NOMO-1 treated with DMSO at 0.1 percent for 48 hours (cell line): ENCODE measurements at regions not wholly inside any gene's neighbourhood (a gene's known extent, or its start where the extent isn't known, plus 50 kb on each side); places are given as distances from the start of the nearest gene placed in this dataset.

Experiments
- DNase-seq: peaks from one replicate; lab custom pipeline; 2025; ENCODE audit not compliant: unreplicated experiment; lab: John Stamatoyannopoulos, UW

GRCh38 chr1:221939607-221940006 lies 197.7 kb upstream of the DUSP10 start:
- no peak for DNase-seq

- DNase-seq, result no peak
These were observed 195.5 kb upstream of the DUSP10 start for GRCh38 chr1:221937155-221937953.

DNA sequence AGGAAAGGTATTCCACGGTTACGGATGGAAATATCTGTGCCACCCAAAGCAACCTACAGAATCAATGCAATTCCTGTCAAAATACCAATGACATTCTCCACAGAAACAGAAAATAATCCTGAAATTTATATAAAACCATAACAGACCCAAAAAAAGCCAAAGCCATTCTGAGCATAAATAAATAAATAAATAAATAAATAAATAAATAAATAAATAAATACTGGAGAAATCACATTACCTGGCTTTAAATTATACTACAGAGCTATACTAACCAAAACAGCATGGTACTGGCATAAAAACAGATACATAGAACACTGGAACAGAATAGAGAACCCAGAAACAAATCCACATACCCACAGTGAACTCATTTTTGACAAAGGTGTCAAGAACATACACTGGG lies 191.9 kb upstream of the DUSP10 start:
- DNase-seq, result no peak

DNA sequence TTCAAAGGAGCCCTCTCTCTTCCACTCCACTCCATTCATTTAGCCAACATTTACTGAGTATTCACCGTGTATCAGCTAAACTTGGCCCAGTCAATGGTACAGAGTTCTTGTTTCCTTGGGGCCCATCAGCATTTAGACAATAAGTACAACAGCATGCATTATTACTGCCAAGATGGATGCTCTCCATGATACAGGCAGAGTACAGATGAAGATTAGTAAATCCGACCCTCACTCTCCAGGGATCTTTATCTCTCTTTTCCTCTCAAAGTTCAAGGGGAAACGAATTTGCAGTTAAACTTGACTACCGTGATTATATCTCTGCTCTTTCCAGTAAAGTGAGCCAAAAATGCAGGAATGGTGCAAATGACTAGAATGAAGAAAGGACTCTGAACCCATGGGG lies 184.6 kb upstream of the DUSP10 start:
- DNase-seq, result no peak

DNA sequence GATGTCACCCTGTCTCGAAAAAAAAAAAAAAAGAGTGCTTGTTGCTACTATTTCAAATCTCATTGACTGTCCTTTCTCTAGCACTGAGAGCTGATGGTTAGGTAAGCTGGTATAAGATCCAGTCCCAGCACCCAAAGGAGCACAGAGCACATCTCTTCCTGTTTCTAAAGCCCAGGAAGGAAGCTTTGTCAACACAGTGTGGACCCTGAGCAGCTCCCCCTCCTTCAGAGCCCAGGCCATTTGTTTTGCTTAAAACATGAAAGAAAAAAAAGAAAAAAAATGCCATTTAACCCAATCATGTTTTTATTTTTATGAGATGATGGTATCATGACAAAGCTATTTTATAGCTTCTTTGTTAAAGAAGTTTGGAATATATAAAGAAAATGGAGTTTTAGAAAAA lies 184.1 kb upstream of the DUSP10 start:
- DNase-seq, result no peak

DNA sequence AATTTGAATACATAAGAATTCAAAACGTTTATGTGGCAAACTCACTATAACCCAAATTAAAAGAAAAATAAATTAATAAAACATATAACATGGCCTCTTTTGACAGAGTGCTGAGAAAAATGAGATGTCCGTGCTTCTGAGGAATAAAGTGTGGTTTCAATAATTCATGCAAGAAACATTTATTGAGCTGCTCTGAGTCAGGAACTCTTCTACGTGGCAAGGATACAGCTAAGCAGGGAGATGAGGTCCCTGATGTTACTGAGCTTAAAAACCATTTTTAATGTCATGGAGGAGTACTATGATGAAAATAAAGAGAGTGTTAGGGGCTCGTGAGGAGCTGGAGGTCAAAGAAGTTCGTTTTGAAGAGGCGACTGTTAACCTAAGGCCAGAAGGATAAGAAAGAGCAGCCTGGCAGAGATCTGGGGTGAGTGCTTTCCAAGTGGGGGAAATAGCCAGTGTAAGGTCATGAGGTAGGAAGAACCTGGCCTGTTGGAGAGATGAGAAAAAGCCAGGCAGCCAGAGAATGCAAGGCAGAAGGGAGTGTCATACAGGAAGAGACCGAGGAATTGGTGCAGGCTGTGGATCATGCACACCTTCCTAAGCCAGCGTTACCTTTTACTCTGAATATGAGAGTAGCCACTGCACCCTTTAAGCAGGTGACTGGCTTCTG lies 182.2 kb upstream of the DUSP10 start:
- no peak for DNase-seq

DNA sequence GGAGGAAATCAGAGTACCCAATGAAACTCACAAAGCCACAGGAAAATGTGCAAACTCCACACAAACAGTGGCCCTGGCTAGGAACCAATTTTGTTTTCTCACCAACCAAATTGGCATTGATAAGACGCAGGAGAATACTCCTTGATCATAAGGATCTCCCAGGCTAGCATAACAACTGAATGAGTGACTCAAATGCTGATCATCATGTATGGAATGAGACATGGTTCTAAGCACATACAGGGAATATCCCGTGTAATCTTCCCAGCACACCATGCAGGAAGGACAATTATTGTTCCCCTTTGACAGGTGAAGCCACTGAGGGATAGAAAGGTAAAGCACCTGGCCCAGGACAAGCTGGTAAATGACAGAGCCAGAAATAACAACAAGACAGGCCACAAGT lies 180.0 kb upstream of the DUSP10 start:
- no peak for DNase-seq

- no peak for DNase-seq
These were observed 177.9 kb upstream of the DUSP10 start for GRCh38 chr1:221919743-221920142.

DNA sequence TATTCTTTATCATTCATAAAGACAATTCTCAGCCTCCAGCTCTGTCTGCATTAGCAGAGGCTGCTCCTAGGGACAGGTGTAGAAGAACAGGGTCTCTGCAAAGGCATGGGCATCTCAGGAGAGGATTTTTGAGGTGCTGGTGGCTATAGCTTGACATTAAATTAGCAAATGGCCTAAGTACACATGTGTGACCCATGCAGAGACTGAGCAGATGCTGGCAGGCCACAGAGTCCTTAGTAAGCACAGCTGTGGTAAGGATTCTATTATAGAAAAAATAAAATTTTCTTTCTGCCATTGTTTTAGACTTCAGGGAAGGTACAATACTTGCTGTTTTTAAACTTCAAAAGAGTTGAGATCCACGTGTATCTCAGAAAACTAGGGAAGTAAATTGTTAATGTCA lies 177.5 kb upstream of the DUSP10 start:
- DNase-seq, result no peak

- no peak for DNase-seq
These were observed 174.3 kb upstream of the DUSP10 start for GRCh38 chr1:221916176-221916575.

DNA sequence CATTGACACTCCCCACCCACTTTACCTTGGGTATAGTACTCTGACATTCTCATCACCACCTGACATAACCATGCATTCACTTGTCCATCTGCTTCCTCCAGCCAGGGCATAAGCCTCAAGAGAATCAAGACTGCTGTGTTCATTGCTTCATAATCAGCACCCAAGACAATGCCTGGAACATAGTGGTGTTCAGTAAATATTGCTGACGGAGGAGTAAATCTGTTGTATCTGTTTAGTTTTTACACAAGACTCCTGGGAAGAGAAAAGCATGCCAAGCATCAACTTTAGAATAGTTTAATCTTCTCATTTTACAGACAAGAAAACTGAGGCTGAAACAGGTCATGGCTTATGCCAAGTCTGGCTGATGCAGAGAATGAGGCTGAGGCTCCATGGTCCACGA lies 173.9 kb upstream of the DUSP10 start:
- no peak for DNase-seq

GRCh38 chr1:221913351-221913892 lies 171.5 kb upstream of the DUSP10 start:
- no peak for DNase-seq

DNA sequence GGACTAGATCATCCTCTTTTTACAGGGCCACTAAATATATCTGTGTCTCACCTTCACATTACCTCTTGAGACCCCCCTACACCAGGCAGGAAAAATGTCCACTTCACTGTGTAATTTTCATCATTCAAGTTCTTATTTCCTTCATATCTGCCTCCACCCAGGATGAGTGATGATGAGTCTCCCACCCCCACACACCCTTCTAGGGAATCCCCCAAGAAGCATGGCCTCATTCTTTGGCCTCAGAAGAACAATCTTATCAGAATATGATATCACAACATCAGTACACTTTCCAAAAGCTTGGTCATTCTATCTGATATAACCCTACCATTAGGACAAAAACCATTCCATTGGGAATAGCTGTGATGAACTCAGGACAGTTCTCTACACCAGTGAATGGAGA lies 170.3 kb upstream of the DUSP10 start:
- DNase-seq, result no peak

GRCh38 chr1:221911714-221912113 lies 169.8 kb upstream of the DUSP10 start:
- DNase-seq, result no peak

DNA sequence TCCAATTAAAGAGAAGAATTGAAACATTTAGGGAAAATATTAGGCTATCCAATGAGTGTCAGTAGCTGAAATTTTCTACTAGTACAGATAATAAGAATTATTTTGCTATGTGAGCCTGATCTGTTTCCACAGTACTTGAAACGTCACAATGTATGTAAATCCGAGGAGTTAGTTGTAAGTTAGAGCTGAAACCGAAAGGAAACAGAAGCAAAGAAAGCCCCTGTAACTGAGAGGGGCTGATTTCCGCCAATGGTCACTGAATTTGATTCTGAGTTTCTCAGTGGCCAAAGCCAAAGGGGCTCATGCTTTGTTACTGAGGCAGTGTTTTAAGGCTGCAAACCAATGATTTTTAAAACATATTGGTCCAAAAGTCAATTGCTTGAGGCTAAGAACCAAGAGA lies 168.3 kb upstream of the DUSP10 start:
- no peak for DNase-seq

DNA sequence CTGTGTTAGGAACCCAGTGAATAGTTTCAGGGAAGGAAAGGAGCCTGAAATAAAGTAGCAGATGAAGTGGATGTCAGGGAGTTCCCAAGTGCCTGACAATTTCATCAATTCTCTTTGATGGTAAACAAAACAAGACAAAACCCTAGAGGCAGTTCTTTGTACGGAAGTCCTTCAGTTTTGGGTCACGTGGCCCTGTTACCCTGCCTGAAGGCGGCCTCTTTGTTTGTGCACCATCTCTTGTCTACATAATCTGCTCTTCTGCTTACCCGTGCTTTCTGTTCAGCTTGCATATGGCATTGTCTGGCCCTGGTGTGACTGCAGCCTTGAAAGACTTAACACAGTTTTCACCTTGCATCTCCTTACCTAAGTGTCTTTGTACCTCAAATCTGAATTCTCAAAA lies 166.7 kb upstream of the DUSP10 start:
- no peak for DNase-seq

- DNase-seq, result no peak
These were observed 165.5 kb upstream of the DUSP10 start for GRCh38 chr1:221907166-221907932.

- DNase-seq, result no peak
These were observed 163.9 kb upstream of the DUSP10 start for GRCh38 chr1:221905802-221906201.

DNA sequence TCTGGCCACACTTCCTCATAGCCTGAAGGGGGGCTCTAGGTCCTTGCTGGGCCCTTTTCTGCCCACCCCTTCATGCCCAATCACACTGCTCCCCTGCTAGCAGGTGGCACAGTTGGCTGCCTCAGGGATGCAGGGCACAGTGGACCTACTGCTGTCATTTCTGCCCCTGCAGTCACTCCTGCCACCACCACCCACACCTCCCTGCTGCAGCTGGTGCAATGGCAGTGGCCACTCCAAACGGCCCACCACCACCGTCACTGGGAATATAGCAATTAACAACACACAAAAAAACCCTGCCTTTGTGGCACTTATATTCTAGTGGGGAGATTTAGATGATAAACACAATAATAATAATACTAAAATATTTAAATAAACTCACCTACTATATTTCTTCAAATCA lies 162.4 kb upstream of the DUSP10 start:
- DNase-seq, result no peak

DNA sequence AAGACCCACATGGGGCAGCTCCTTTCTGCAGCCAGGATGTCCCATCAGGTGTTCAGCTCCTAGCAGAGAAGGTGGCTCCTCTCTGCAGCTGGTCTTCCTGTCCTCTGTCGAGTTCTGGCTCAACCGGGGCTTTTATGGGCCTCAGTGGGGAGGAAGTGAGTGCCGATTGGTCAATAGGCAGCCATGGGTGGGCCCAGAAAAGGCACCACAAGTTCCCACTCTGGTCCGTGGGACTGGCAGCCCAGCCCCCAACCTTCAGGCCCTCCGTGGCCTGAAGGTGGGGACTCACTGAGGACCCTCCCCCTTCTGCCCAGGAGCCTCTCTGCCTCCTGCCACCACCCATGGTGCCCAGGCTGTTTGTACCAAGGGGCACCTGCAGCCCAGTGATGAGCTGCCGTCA lies 161.7 kb upstream of the DUSP10 start:
- no peak for DNase-seq

- no peak for DNase-seq
These were observed 161.1 kb upstream of the DUSP10 start for GRCh38 chr1:221902961-221903360.

DNA sequence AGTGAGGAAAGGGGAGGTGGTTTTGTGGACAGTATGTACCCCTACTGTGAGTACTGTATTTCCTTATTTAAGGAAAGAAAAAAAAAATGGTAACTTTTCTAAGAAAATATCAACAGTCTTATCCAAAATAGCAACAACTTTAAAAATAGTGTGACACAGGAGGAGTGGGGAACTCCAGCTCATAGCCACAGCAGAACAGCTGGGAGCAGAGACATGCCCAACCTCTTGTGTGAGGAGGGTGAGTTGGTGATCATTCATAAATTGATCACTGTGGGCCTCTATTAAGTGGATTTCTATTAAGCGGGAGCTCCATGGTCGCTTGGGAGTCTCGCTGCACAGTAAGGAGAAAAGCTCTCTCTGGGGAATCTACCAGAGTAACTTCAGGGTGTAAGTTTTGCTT lies 158.8 kb upstream of the DUSP10 start:
- no peak for DNase-seq
